ENCODE measurements at regions not wholly inside any gene's neighbourhood (a gene's known extent, or its start where the extent isn't known, plus 50 kb on each side); places are given as distances from the start of the nearest gene placed in this dataset.

- DNase-seq (ENCODE audit: low read depth): no peak
- TF ChIP-seq CTCF (IDR thresholded peaks at IDR 0.05; ENCODE audit: control insufficient read depth, insufficient read depth, low read depth, low read length, missing control alignments): no peak
- H3K4me3 ChIP-seq (ENCODE audit: control insufficient read depth, low read depth, low read length): no peak overlapping the region
These were observed 207.5 kb upstream of the ADGRB3 start for GRCh38 chr6:68427630-68428029.

GRCh38 chr6:68410021-68410420 lies 225.1 kb upstream of the ADGRB3 start:
- no peak overlapping the region for H3K4me3 ChIP-seq (ENCODE audit: control insufficient read depth, low read depth, low read length)
- no peak for TF ChIP-seq CTCF (IDR thresholded peaks at IDR 0.05; ENCODE audit: control insufficient read depth, insufficient read depth, low read depth, low read length, missing control alignments)
- no peak for DNase-seq (ENCODE audit: low read depth)

GRCh38 chr6:68400396-68400795 lies 234.7 kb upstream of the ADGRB3 start:
- TF ChIP-seq CTCF (IDR thresholded peaks at IDR 0.05; ENCODE audit: control insufficient read depth, insufficient read depth, low read depth, low read length, missing control alignments): no peak
- no peak overlapping the region for H3K4me3 ChIP-seq (ENCODE audit: control insufficient read depth, low read depth, low read length)
- DNase-seq (ENCODE audit: low read depth): no peak

GRCh38 chr6:68391953-68392352 lies 243.1 kb upstream of the ADGRB3 start:
- no peak for DNase-seq (ENCODE audit: low read depth)
- TF ChIP-seq CTCF (IDR thresholded peaks at IDR 0.05; ENCODE audit: control insufficient read depth, insufficient read depth, low read depth, low read length, missing control alignments): no peak
- H3K4me3 ChIP-seq (ENCODE audit: control insufficient read depth, low read depth, low read length): no peak overlapping the region

GRCh38 chr6:68372991-68373390 lies 262.1 kb upstream of the ADGRB3 start:
- no peak for TF ChIP-seq CTCF (IDR thresholded peaks at IDR 0.05; ENCODE audit: control insufficient read depth, insufficient read depth, low read depth, low read length, missing control alignments)
- DNase-seq (ENCODE audit: low read depth): no peak
- H3K4me3 ChIP-seq (ENCODE audit: control insufficient read depth, low read depth, low read length): no peak overlapping the region

- no peak for TF ChIP-seq CTCF (IDR thresholded peaks at IDR 0.05; ENCODE audit: control insufficient read depth, insufficient read depth, low read depth, low read length, missing control alignments)
These were observed 266.2 kb upstream of the ADGRB3 start for GRCh38 chr6:68368845-68369244.

GRCh38 chr6:68364271-68364805 lies 270.7 kb upstream of the ADGRB3 start:
- TF ChIP-seq CTCF (IDR thresholded peaks at IDR 0.05; ENCODE audit: control insufficient read depth, insufficient read depth, low read depth, low read length, missing control alignments): no peak
- H3K4me3 ChIP-seq (ENCODE audit: control insufficient read depth, low read depth, low read length): no peak overlapping the region
- DNase-seq (ENCODE audit: low read depth): no peak

More at GRCh38 chr6:68368845-68369244, 266.2 kb upstream of the ADGRB3 start:
- no peak for DNase-seq (ENCODE audit: low read depth)
- H3K4me3 ChIP-seq (ENCODE audit: control insufficient read depth, low read depth, low read length): no peak overlapping the region

All from AG09309 (cell line).